Suprapubic skin (tissue), 3 donors: ENCODE measurements at regions not wholly inside any gene's neighbourhood (a gene's known extent, or its start where the extent isn't known, plus 50 kb on each side); places are given as distances from the start of the nearest gene placed in this dataset.

ENCODE experiments used
- EP300 ChIP-seq: sonication (generic); formaldehyde crosslinking; IDR thresholded peaks from one replicate; pipeline ENCODE4 v1.6.1; 2017; ENCODE audit warnings: antibody characterized with exemption
- POLR2A ChIP-seq, 2 donors: fragments of 450-650 bp; IDR thresholded peaks; one replicate each; pipeline ENCODE4 v1.6.1; 2017; ENCODE audit warnings: antibody characterized with exemption in 2 of 2, mild to moderate bottlenecking in 2 of 2, moderate library complexity in 2 of 2
- TF ChIP-seq, protein P1 (sequence below), 2 donors: fragments of 200-600 bp in 1 of 2; fragments of 450-650 bp in 1 of 2; sonication (generic) in 1 of 2; IDR thresholded peaks; one replicate each; pipeline ENCODE4 v1.5.1; 2016 to 2019; ENCODE audit warnings: antibody characterized with exemption in 2 of 2, mild to moderate bottlenecking in 1 of 2, moderate library complexity in 1 of 2

DNA sequence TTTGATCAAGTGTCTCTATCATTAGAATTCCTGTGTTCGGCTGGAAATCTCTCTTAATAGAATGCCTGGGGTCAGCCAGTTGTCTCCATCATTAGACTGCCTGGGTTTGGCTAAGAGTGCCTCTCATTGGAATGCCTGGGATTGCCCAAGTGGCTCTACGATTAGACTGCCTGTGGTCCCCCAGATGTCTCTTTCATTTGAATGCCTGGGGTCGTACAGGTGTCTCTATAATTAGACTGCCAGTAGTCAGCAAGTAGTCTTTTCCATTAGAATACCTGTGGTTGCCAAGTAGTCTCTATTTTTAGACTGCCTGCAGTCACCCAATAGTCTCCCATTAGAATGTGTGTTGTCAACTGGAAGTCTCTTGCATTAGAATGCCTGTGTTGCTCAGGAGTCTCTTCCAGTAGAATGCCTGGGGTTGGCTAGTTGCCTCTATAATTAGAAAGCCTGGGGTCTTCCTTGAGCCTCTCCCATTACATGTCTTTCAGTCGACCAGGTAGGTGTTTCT is 1523.2 kb downstream of the UQCRFS1 start:
- TF ChIP-seq POLR2A (IDR thresholded peaks at IDR 0.05) (no peak), EP300 (no peak)
- TF ChIP-seq, protein P1, sequence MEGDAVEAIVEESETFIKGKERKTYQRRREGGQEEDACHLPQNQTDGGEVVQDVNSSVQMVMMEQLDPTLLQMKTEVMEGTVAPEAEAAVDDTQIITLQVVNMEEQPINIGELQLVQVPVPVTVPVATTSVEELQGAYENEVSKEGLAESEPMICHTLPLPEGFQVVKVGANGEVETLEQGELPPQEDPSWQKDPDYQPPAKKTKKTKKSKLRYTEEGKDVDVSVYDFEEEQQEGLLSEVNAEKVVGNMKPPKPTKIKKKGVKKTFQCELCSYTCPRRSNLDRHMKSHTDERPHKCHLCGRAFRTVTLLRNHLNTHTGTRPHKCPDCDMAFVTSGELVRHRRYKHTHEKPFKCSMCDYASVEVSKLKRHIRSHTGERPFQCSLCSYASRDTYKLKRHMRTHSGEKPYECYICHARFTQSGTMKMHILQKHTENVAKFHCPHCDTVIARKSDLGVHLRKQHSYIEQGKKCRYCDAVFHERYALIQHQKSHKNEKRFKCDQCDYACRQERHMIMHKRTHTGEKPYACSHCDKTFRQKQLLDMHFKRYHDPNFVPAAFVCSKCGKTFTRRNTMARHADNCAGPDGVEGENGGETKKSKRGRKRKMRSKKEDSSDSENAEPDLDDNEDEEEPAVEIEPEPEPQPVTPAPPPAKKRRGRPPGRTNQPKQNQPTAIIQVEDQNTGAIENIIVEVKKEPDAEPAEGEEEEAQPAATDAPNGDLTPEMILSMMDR (IDR thresholded peaks at IDR 0.05): no peak
